ENCODE measurements at regions not wholly inside any gene's neighbourhood (a gene's known extent, or its start where the extent isn't known, plus 50 kb on each side); places are given as distances from the start of the nearest gene placed in this dataset.
"Not testable (repeated sequence)": the region's sequence is repeated elsewhere in the genome, so short reads cannot be mapped to it uniquely, and the experiment has no call there.

- H3K4me1 ChIP-seq (ENCODE audit: insufficient read depth, low read length) = no peaks in the 10 kb centered on the region
- H3K27me3 ChIP-seq (ENCODE audit: insufficient read depth, low read length) = no peaks in the 10 kb centered on the region
- H3K4me3 ChIP-seq (ENCODE audit: low read length) = no peak overlapping the region
- H3K9me3 ChIP-seq (ENCODE audit: low read depth, low read length) = no peaks in the 10 kb centered on the region
Measured at GRCh38 chrY:7687086-7687485, 775.5 kb upstream of the AMELY start.

- no peak overlapping the region for H3K4me3 ChIP-seq (ENCODE audit: low read length)
- H3K9me3 ChIP-seq (ENCODE audit: low read depth, low read length) = no peaks in the 10 kb centered on the region
- H3K4me1 ChIP-seq (ENCODE audit: insufficient read depth, low read length) = no peaks in the 10 kb centered on the region
- no peaks in the 10 kb centered on the region for H3K27me3 ChIP-seq (ENCODE audit: insufficient read depth, low read length)
Measured at GRCh38 chrY:7684546-7684945, 773.0 kb upstream of the AMELY start.

GRCh38 chrY:7682386-7682785, 770.8 kb upstream of the AMELY start:
- Histone ChIP-seq H3K9me3 (ENCODE audit: low read depth, low read length) (no peaks in the 10 kb centered on the region), H3K4me1 (ENCODE audit: insufficient read depth, low read length) (no peaks in the 10 kb centered on the region), H3K4me3 (ENCODE audit: low read length) (no peak overlapping the region), H3K27me3 (ENCODE audit: insufficient read depth, low read length) (no peaks in the 10 kb centered on the region)

- H3K4me1 ChIP-seq (ENCODE audit: insufficient read depth, low read length) = no peaks in the 10 kb centered on the region
- H3K4me3 ChIP-seq (ENCODE audit: low read length) = no peak overlapping the region
- H3K27me3 ChIP-seq (ENCODE audit: insufficient read depth, low read length) = no peaks in the 10 kb centered on the region
- H3K9me3 ChIP-seq (ENCODE audit: low read depth, low read length) = no peaks in the 10 kb centered on the region
Measured at GRCh38 chrY:7681426-7681825, 769.9 kb upstream of the AMELY start.

GRCh38 chrY:7674465-7674864, 762.9 kb upstream of the AMELY start:
- H3K9me3 ChIP-seq (ENCODE audit: low read depth, low read length) = no peaks in the 10 kb centered on the region
- H3K27me3 ChIP-seq (ENCODE audit: insufficient read depth, low read length) = no peaks in the 10 kb centered on the region
- H3K4me3 ChIP-seq (ENCODE audit: low read length) = no peak overlapping the region
- H3K4me1 ChIP-seq (ENCODE audit: insufficient read depth, low read length) = no peaks in the 10 kb centered on the region

GRCh38 chrY:7672796-7673195, 761.2 kb upstream of the AMELY start:
- H3K4me1 ChIP-seq (ENCODE audit: insufficient read depth, low read length) = no peaks in the 10 kb centered on the region
- no peaks in the 10 kb centered on the region for H3K9me3 ChIP-seq (ENCODE audit: low read depth, low read length)
- H3K27me3 ChIP-seq (ENCODE audit: insufficient read depth, low read length) = no peaks in the 10 kb centered on the region
- no peak overlapping the region for H3K4me3 ChIP-seq (ENCODE audit: low read length)

GRCh38 chrY:7663261-7663660, 751.7 kb upstream of the AMELY start:
- Histone ChIP-seq H3K9me3 (ENCODE audit: low read depth, low read length) (no peaks in the 10 kb centered on the region), H3K4me3 (ENCODE audit: low read length) (no peak overlapping the region), H3K27me3 (ENCODE audit: insufficient read depth, low read length) (no peaks in the 10 kb centered on the region), H3K4me1 (ENCODE audit: insufficient read depth, low read length) (no peaks in the 10 kb centered on the region)

- no peak overlapping the region for H3K4me3 ChIP-seq (ENCODE audit: low read length)
- no peaks in the 10 kb centered on the region for H3K9me3 ChIP-seq (ENCODE audit: low read depth, low read length)
- no peaks in the 10 kb centered on the region for H3K27me3 ChIP-seq (ENCODE audit: insufficient read depth, low read length)
- H3K4me1 ChIP-seq (ENCODE audit: insufficient read depth, low read length) = no peaks in the 10 kb centered on the region
Measured at GRCh38 chrY:7659047-7659446, 747.5 kb upstream of the AMELY start.

- Histone ChIP-seq H3K4me1 (ENCODE audit: insufficient read depth, low read length) (no peaks in the 10 kb centered on the region), H3K4me3 (ENCODE audit: low read length) (no peak overlapping the region), H3K9me3 (ENCODE audit: low read depth, low read length) (no peaks in the 10 kb centered on the region), H3K27me3 (ENCODE audit: insufficient read depth, low read length) (no peaks in the 10 kb centered on the region)
Measured at GRCh38 chrY:7656596-7656995, 745.0 kb upstream of the AMELY start.

- Histone ChIP-seq H3K4me3 (ENCODE audit: low read length) (no peak overlapping the region), H3K4me1 (ENCODE audit: insufficient read depth, low read length) (no peaks in the 10 kb centered on the region), H3K9me3 (ENCODE audit: low read depth, low read length) (no peaks in the 10 kb centered on the region), H3K27me3 (ENCODE audit: insufficient read depth, low read length) (no peaks in the 10 kb centered on the region)
Measured at GRCh38 chrY:7654985-7655384, 743.4 kb upstream of the AMELY start.

GRCh38 chrY:7649866-7650265, 738.3 kb upstream of the AMELY start:
- not testable (repeated sequence) for H3K27me3 ChIP-seq (ENCODE audit: insufficient read depth, low read length); H3K4me3 ChIP-seq (ENCODE audit: low read length); H3K9me3 ChIP-seq (ENCODE audit: low read depth, low read length); H3K4me1 ChIP-seq (ENCODE audit: insufficient read depth, low read length)

All from mononuclear cell (primary cell).